ENCODE measurements at regions not wholly inside any gene's neighbourhood (a gene's known extent, or its start where the extent isn't known, plus 50 kb on each side); places are given as distances from the start of the nearest gene placed in this dataset.

GRCh38 chrX:131739823-131740222 lies 195.9 kb downstream of the OR13H1 start:
- Mint-ChIP-seq H3K27ac (no peak overlapping the region), H3K36me3 (peaks cover 10 to 22% of the 10 kb centered on the region in 2 donors), H3K9me3 (peaks cover 0 to 3% of the 10 kb centered on the region in 2 donors)
- DNase-seq (ENCODE audit: low spot score in 2 of 2) (no peak), ATAC-seq (no peak)

DNA sequence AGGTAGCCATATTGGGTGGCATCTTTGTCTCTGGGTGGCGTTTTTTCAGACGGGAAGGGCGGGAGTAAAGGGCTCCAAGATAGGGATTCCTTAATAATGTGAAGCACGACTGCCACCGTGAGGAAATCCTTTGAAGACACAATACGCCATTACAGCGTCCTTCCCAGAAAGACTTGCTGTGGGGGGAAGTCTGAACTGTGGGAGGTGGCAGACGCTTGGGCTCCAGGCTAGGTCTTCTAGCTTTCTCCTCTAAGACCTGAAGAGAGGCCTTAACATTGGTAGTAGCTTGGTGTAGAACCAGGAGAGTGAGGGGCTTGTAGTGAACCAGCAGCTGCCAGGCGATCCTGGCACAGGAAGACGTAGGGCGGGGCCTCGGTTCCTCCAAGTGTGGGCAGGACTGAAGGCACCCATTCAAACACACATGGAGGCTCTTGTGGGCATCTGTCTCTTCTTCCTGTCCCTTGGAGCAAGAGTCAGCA lies 197.3 kb downstream of the OR13H1 start:
- no peak overlapping the region for H3K27ac Mint-ChIP-seq
- no peak for DNase-seq (ENCODE audit: low spot score in 2 of 2)
- ATAC-seq = no peak
- peaks cover 11 to 19% of the 10 kb centered on the region in 2 donors for H3K36me3 Mint-ChIP-seq
- H3K9me3 Mint-ChIP-seq = peaks cover 0 to 3% of the 10 kb centered on the region in 2 donors

DNA sequence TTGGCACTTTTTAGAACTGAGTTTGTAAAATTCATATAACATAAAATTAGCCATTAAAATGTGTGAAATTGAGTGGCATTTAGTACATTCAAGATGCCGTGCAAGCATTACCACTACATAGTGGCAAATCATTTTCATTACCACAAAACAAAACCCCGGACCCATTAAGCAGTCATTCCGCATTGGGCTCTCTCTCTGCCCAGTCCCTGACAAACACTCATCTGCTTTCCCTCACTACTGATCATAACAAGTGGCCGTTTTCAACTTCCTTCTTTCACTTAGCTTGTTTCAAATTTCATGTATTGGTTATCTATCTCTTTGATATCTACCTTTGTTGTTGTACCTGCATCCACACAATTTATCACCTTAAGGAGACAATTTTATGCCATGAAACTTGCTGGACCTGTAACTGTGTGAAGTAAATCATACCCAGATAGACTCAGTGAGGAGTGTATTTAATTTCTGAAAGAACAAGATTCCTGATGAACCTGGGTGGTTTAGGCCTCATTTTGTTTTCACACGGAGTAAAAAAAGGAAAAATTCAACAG lies 202.1 kb downstream of the OR13H1 start:
- Mint-ChIP-seq H3K36me3 (peaks cover 8 to 21% of the 10 kb centered on the region in 2 donors), H3K27ac (no peak overlapping the region), H3K9me3 (no peaks in the 10 kb centered on the region)
- DNase-seq (ENCODE audit: low spot score in 2 of 2) (no peak), ATAC-seq (no peak)

DNA sequence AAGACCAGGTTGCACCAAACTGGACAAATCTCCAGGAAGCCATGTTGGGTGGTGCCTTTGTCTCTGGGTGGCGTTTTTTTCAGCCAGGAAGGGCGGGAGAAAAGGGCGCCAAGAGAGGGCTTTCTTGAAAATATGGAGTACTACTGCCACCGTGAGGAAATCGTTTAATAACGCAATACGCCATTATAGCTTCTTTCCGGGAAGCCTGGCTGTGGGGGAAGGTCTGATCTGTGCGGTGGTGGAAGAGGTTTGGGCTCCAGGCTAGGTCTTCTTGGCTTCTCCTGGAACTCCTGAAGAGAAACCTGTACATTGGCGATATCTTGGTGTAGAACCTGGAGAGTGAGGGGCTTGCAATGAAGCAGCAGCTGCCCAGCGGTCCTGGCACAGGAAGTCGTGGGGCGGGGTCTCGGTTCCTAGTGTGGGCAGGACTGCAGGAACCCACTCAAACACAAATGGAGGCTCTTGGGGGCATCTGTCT lies 202.7 kb downstream of the OR13H1 start:
- DNase-seq (ENCODE audit: low spot score in 2 of 2) (no peak), ATAC-seq (no peak)
- Mint-ChIP-seq H3K9me3 (no peaks in the 10 kb centered on the region), H3K27ac (no peak overlapping the region), H3K36me3 (peaks cover 5 to 19% of the 10 kb centered on the region in 2 donors)

DNA sequence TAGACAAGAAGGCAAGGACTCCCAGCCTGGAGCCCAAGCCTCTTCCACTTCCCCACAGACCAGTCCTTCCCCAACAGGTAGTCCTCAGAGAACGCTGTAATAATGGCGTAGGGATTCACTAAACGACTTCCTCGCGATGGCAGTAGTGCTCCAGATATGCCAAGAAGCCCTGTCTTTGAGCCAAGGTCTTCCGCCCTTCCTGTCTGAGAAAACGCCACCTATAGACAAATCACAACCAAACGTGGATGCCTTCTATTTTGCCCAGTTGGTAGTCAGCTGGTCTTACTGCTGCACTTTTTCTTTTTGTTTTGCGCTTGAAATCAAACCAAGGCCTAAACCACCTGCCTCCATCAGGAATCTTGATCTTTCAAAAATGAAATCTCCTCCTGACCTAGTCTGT lies 203.3 kb downstream of the OR13H1 start:
- Mint-ChIP-seq H3K9me3 (no peaks in the 10 kb centered on the region), H3K27ac (peak overlapping the region in 1 of 2 donors; percentile 60), H3K36me3 (peaks cover 5 to 19% of the 10 kb centered on the region in 2 donors)
- DNase-seq (ENCODE audit: low spot score in 2 of 2) (no peak), ATAC-seq (no peak)

DNA sequence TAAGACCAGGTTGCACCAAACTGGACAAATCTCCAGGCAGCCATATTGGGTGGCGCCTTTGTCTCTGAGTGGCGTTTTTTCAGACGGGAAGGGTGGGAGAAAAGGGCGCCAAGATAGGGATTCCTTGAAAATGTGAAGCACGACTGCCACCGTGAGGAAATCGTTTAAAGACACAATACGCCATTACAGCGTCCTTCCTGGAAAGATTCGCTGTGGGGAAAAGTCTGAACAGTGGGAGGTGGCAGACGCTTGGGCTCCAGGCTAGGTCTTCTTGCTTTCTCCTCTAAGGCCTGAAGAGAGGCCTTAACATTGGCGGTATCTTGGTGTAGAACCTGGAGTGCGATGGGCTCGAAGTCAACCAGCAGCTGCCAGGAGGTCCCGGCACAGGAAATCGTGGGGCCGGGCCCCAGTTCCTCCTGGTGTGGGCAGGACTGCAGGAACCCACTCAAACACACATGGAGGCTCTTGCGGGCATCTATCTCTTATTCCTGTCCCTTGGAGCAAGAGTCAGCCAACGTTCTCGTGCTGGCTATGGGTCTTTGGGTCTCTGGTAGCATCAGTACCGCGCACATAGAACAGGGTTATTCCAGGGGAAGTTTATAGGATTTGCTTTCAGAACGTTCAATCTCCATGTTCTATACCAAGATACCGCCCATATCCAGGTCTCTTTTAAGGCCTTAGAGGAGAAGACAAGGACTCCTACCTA lies 208.8 kb downstream of the OR13H1 start:
- H3K27ac Mint-ChIP-seq = no peak overlapping the region
- DNase-seq (ENCODE audit: low spot score in 2 of 2) (no peak), ATAC-seq (no peak)
- H3K9me3 Mint-ChIP-seq = no peaks in the 10 kb centered on the region
- H3K36me3 Mint-ChIP-seq = peaks cover 0 to 6% of the 10 kb centered on the region in 2 donors

DNA sequence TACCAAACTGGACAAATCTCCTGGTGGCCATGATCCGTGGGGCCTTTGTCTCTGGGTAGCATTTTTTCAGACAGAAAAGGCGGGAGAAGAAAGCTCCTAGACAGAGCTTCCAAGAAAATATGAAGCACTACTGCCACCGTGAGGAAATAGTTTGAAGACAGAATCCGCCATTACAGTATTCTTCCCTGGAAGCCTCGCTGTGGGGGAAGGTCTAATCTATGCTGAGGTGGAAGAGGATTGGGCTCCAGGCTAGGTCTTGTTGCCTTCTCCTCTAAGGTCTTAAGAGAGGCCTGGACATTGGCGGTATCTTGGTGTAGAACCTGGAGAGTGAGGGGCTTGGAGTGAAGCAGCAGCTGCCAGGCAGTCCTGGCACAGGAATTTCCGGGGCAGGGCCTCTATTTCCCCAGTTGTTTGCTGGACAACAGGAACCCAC lies 218.9 kb downstream of the OR13H1 start:
- DNase-seq (ENCODE audit: low spot score in 2 of 2) (no peak), ATAC-seq (no peak)
- Mint-ChIP-seq H3K27ac (no peak overlapping the region), H3K9me3 (no peaks in the 10 kb centered on the region), H3K36me3 (peaks cover 6 to 25% of the 10 kb centered on the region in 2 donors)

GRCh38 chrX:131763674-131764073 lies 219.8 kb downstream of the OR13H1 start:
- Mint-ChIP-seq H3K36me3 (peaks cover 14 to 33% of the 10 kb centered on the region in 2 donors), H3K9me3 (no peaks in the 10 kb centered on the region), H3K27ac (no peak overlapping the region)
- DNase-seq (ENCODE audit: low spot score in 2 of 2) (no peak), ATAC-seq (no peak)

DNA sequence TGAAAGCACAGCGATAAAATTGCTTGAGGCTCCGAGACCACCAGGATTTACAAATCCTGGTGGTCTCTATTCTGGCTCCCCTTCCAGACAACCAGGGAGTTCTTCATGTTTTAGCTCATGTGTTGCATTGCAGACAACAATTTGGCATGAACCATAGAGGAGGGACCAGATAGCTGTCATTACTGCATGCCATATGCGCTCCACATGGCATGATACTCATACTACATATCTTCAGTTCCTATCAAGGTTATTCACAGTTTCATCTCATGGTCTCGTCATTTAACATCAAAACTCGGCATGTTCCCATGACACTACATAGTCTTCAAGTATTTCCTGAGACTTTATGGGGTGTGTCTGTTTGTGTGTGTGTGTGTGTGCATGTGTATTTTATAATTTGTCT lies 220.3 kb downstream of the OR13H1 start:
- ATAC-seq (no peak), DNase-seq (ENCODE audit: low spot score in 2 of 2) (no peak)
- H3K27ac Mint-ChIP-seq = no peak overlapping the region
- no peaks in the 10 kb centered on the region for H3K9me3 Mint-ChIP-seq
- peaks cover 14 to 33% of the 10 kb centered on the region in 2 donors for H3K36me3 Mint-ChIP-seq

DNA sequence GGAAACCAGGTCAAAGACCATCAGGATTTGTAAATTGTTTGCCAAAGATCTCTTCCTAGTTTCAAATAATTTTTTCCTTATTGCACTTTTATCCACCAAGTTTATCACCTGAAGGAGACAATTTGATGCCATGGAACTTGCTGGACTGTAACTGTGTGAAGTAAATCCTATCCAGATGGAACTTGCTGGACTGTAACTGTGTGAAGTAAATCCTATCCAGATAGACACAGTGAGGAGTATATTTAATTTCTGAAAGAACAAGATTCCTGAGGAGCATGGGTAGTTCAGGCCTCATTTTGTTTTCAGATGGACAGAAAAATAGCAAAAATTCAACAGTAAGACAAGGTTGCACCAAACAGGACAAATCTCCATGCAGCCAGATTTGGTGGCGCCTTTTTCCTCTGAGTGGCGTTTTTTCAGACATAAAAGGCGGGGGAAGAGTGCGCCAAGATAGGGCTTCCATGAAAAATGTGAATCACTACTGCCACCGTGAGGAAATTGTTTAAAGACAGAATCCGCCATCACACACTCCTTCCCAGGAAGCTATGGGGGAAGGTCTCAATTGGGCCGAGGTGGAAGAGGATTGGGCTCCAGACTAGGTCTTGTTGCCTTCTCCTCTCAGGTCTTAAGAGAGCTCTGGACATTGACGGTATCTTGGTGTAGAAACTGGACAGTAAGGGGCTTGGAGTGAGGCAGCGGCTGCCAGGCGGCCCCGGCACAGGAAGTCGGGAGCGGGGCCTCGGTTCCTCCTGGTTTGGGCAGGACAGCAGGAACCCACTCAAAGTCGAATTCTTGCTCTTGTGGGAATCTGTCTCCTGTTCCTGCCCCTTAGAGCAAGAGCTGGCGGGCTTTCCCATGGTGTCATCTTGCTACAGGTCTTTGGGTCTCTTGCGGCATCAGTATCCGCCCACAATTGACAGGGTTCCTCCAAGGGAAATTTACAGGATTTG lies 234.7 kb downstream of the OR13H1 start:
- H3K9me3 Mint-ChIP-seq = no peaks in the 10 kb centered on the region
- peaks cover 0 to 5% of the 10 kb centered on the region in 2 donors for H3K36me3 Mint-ChIP-seq
- no peak overlapping the region for H3K27ac Mint-ChIP-seq
- ATAC-seq (no peak), DNase-seq (ENCODE audit: low spot score in 2 of 2) (no peak)

DNA sequence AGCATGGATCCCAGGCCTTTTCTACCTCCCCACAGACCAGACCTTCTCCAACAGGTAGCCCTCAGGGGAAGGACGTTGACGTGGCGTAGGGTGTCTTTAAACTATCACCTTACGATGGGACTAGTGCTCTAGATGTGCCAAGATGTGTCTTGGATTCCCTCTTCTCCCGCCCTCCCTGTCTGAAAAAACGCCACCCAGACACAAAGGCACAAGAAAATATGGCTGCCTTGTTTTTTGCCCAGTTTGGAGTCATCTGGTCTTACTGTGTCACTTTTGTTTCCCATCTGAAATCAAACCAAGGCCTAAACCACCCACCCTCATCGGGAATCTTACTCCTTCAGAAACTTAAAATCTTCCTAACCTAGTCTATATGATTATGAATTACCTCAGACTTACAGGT lies 235.4 kb downstream of the OR13H1 start:
- no peak overlapping the region for H3K27ac Mint-ChIP-seq
- ATAC-seq = no peak
- no peak for DNase-seq (ENCODE audit: low spot score in 2 of 2)
- H3K36me3 Mint-ChIP-seq = peaks cover 0 to 5% of the 10 kb centered on the region in 2 donors
- H3K9me3 Mint-ChIP-seq = no peaks in the 10 kb centered on the region

GRCh38 chrX:131779741-131780140 lies 235.9 kb downstream of the OR13H1 start:
- Mint-ChIP-seq H3K27ac (no peak overlapping the region), H3K9me3 (no peaks in the 10 kb centered on the region), H3K36me3 (peaks cover 0 to 5% of the 10 kb centered on the region in 2 donors)
- ATAC-seq (no peak), DNase-seq (ENCODE audit: low spot score in 2 of 2) (no peak)

GRCh38 chrX:131782646-131783045 lies 238.8 kb downstream of the OR13H1 start:
- ATAC-seq (no peak), DNase-seq (ENCODE audit: low spot score in 2 of 2) (no peak)
- no peaks in the 10 kb centered on the region for H3K36me3 Mint-ChIP-seq
- no peaks in the 10 kb centered on the region for H3K9me3 Mint-ChIP-seq
- H3K27ac Mint-ChIP-seq = no peak overlapping the region

GRCh38 chrX:131783555-131784308 lies 239.4 kb upstream of the STK26 start:
- Mint-ChIP-seq H3K36me3 (no peaks in the 10 kb centered on the region), H3K9me3 (no peaks in the 10 kb centered on the region), H3K27ac (no peak overlapping the region)
- no peak for ATAC-seq
- no peak for DNase-seq (ENCODE audit: low spot score in 2 of 2)

DNA sequence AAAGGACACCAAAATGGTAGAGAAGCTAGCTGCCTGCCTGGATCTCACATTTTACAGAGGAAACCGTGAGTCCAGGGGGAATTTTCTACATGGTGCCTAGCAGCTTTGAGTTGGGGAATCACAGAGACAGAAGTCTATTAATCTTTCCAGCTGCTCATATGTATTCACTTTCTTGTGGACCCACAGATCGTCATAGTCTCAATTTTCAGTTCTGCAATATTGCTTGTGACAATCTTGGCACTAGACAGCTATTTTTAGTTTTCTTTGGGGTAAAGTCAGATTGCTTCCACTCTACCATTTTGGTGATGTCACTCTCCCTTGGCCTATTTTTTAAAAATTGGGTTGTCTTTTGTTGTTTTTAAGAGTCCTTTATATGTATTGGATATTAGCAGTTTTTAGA lies 233.4 kb upstream of the STK26 start:
- ATAC-seq (no peak), DNase-seq (ENCODE audit: low spot score in 2 of 2) (no peak)
- no peaks in the 10 kb centered on the region for H3K9me3 Mint-ChIP-seq
- peaks cover 5 to 6% of the 10 kb centered on the region in 2 donors for H3K36me3 Mint-ChIP-seq
- H3K27ac Mint-ChIP-seq = no peak overlapping the region

DNA sequence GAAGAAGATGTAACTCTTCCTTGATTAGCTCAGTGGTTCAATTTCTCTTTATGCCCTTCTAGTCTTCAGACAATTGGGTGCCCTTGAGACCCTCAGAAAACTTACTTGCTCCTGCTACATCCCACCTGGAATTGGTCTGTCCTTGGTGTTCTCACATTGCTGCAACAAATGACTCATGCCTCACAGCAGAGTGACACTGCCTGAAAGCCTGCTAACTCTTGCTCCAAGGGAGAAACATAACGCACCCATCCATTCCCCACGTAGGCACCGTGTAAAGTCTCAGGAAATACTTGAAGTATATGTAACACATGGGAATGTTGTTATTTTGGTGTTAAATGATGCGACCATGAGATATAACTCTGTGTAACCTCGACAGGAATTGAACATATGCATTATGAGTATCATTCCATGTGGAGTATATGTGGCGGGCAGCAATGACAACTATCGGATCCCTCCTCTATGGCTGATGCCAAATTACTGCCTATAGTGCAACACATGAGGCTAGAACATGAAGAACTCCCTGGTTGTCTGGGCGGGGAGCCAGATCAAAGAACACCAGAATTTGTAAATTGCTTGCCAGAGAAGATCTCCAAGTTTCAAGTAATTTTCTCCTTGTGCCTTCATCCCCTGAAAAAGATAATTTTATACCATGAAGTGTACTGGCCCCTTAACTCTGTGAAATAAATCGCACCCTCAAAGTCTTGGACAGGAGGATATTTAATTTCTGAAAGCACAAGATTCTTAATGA lies 231.3 kb upstream of the STK26 start:
- no peak overlapping the region for H3K27ac Mint-ChIP-seq
- no peak for ATAC-seq
- peaks cover 5 to 6% of the 10 kb centered on the region in 2 donors for H3K36me3 Mint-ChIP-seq
- no peaks in the 10 kb centered on the region for H3K9me3 Mint-ChIP-seq
- DNase-seq (ENCODE audit: low spot score in 2 of 2) = no peak
